Heart left ventricle (tissue), 16 donors: ENCODE measurements at regions not wholly inside any gene's neighbourhood (a gene's known extent, or its start where the extent isn't known, plus 50 kb on each side); places are given as distances from the start of the nearest gene placed in this dataset.
"Not testable (repeated sequence)": the region's sequence is repeated elsewhere in the genome, so short reads cannot be mapped to it uniquely, and the experiment has no call there.

ENCODE experiments used
- ATAC-seq, 4 donors: fragments of 200-7000 bp; cut with Tn5 transposase; one replicate each; pipeline ENCODE4 v1.9.1; 2020 to 2022; ENCODE audit warnings: moderate library complexity in 4 of 4, mild to moderate bottlenecking in 3 of 4, moderate number of reproducible peaks in 1 of 4
- DNase-seq, 5 donors: peaks; one replicate each; pipeline ENCODE4 v3.0.0-alpha.2; 2020
- H3K27ac ChIP-seq, 12 donors: fragments of 200-600 bp; sonication (generic) in 4 of 12; one replicate each; pipeline versions ENCODE4 v1.5.0 to v1.8.0; 2016 to 2022; ENCODE audit warnings: mild to moderate bottlenecking in 2 of 12
- H3K27me3 ChIP-seq, 9 donors: fragments of 200-600 bp; sonication (generic) in 2 of 9; one replicate each; pipeline versions ENCODE4 v1.5.1 to v1.8.0; 2016 to 2022; ENCODE audit warnings: mild to moderate bottlenecking in 3 of 9
- H3K36me3 ChIP-seq, 9 donors: fragments of 200-600 bp; sonication (generic) in 2 of 9; one replicate each; pipeline versions ENCODE4 v1.5.0 to v1.8.0; 2018 to 2022; ENCODE audit warnings: mild to moderate bottlenecking in 2 of 9
- H3K4me1 ChIP-seq, 12 donors: fragments of 200-600 bp; sonication (generic) in 4 of 12; one replicate each; pipeline versions ENCODE4 v1.5.0 to v1.8.0; 2016 to 2022; ENCODE audit warnings: mild to moderate bottlenecking in 3 of 12
- H3K4me3 ChIP-seq, 12 donors: fragments of 200-600 bp; sonication (generic) in 4 of 12; one replicate each; pipeline versions ENCODE4 v1.5.0 to v1.8.0; 2017 to 2022; ENCODE audit warnings: mild to moderate bottlenecking in 9 of 12, moderate library complexity in 4 of 12
- H3K9me3 ChIP-seq, 12 donors: fragments of 200-600 bp; sonication (generic) in 4 of 12; one replicate each; pipeline versions ENCODE4 v1.5.0 to v1.8.0; 2016 to 2022; ENCODE audit warnings: mild to moderate bottlenecking in 1 of 12
- CTCF ChIP-seq, 12 donors: fragments of 200-600 bp; sonication (generic) in 4 of 12; IDR thresholded peaks; one replicate each; pipeline versions ENCODE4 v1.5.0 to v1.8.0; 2018 to 2022; ENCODE audit warnings: antibody characterized with exemption in 12 of 12, mild to moderate bottlenecking in 5 of 12
- POLR2A ChIP-seq, 2 donors: fragments of 450-650 bp; IDR thresholded peaks; one replicate each; pipeline ENCODE4 v1.6.1; 2017; ENCODE audit warnings: antibody characterized with exemption in 2 of 2, mild to moderate bottlenecking in 2 of 2, moderate library complexity in 2 of 2
- WGBS, 4 donors: extraction: QIAGEN DNeasy Blood & Tissue Kit in 2 of 4; methylation state at CpG; one replicate each; pipeline versions ENCODE4 v1.1.5 to v1.1.7; 2013 to 2018; 5-methylcytosine and 5-hydroxymethylcytosine counted together
- intact Hi-C, 10 donors: fragments of 100-400 bp; cut with DNase I; formaldehyde crosslinking; loops; one replicate each; pipeline versions ENCODE4 v1.11.1 to v1.14.2; 2022
- donor health status: ischemic (EF 13 %, LVEDD 7.1; RV severe dilation, severe dysfunction).
- donor health status: healthy with polysubstance abuse.
- donor health status: DM: no; HTN: yes; CAD: no.
- donor health status: DM: no; HTN: no; CAD: no.
- donor health status: ischemic (EF 25% LVEDD 6.9; RV normal size, moderate dysfunction).
- donor health status: ischemic (EF 25% LVEDD 5.7; RV mildly dilated, moderate dysfunction).
- donor health status: healthy.
- donor health status: DM: yes; HTN: yes; CAD: no.
- donor health status: ischemic (EF 35%, LVEDD 5.7; RV mildly dilated, moderate dysfunction).
- donor health status: nonischemic (EF 11% LVEDD 7.7; RV severe dilation, severe dysfunction).
- donor health status: DM: yes; HTN: yes; CAD: no.
- donor health status: PGD.
- donor health status: ischemic (EF 29% LVEDD 5.4; RV normal size, mild dysfunction).
- donor health status: nonischemic (EF 23%, LVEDD 6.1; RV moderate dilation, normal function).

GRCh38 chr22:17302616-17303015 is 66.6 kb upstream of the CECR2 start:
- no peaks in the 10 kb centered on the region for H3K36me3 ChIP-seq
- ATAC-seq (no peak), DNase-seq (no peak)
- no peaks in the 10 kb centered on the region for H3K9me3 ChIP-seq
- intact Hi-C loops, result no loop called here
- no peaks in the 10 kb centered on the region for H3K4me1 ChIP-seq
- H3K27me3 ChIP-seq, result no peaks in the 10 kb centered on the region
- H3K27ac ChIP-seq, result no peak overlapping the region
- whole genome bisulfite sequencing, 4 donors, result 88 to 95% (median 92%) methylated on average over 1 of the region's 1 CpG
- TF ChIP-seq CTCF (IDR thresholded peaks at IDR 0.05) (no peak), POLR2A (IDR thresholded peaks at IDR 0.05) (no peak)
- H3K4me3 ChIP-seq, result no peak overlapping the region

- no peak for DNase-seq
- WGBS, 4 donors, result 73 to 81% (median 77%) methylated on average over 2 of the region's 2 CpGs
- no peak for ATAC-seq
- H3K27ac ChIP-seq, result no peak overlapping the region
- no peaks in the 10 kb centered on the region for H3K9me3 ChIP-seq
- no peaks in the 10 kb centered on the region for H3K4me1 ChIP-seq
- H3K27me3 ChIP-seq, result no peaks in the 10 kb centered on the region
- TF ChIP-seq POLR2A (IDR thresholded peaks at IDR 0.05), result no peak
- TF ChIP-seq CTCF (IDR thresholded peaks at IDR 0.05), result no peak
- intact Hi-C loops, result loop anchor here in 1 of 10 donors (2.0 kb wide), 1 partner anchor 14 kb away; no protein-coding TSS in a partner anchor
- no peaks in the 10 kb centered on the region for H3K36me3 ChIP-seq
- H3K4me3 ChIP-seq, result no peak overlapping the region
Measured at GRCh38 chr22:17300926-17301325, 68.3 kb upstream of the CECR2 start.

GRCh38 chr22:17298805-17299502 is 70.3 kb upstream of the CECR2 start:
- DNase-seq, H3K4me3 ChIP-seq, H3K4me1 ChIP-seq, ATAC-seq, H3K9me3 ChIP-seq, H3K27me3 ChIP-seq, H3K36me3 ChIP-seq, H3K27ac ChIP-seq: not testable (repeated sequence)
- WGBS, 4 donors, result 82 to 89% (median 86%) methylated on average over 7 of the region's 7 CpGs
- intact Hi-C loops, result loop anchor here in 2 of 10 donors (1.0 to 2.0 kb wide), 2 partner anchors 11 to 14 kb away; no protein-coding TSS in a partner anchor

GRCh38 chr22:17285656-17286055 is 66.4 kb upstream of the ADA2 start:
- H3K9me3 ChIP-seq, result no peaks in the 10 kb centered on the region
- H3K27ac ChIP-seq, result no peak overlapping the region
- H3K27me3 ChIP-seq, result peaks cover 0 to 9% (median 0%) of the 10 kb centered on the region in 9 donors
- H3K36me3 ChIP-seq, result no peaks in the 10 kb centered on the region
- WGBS, 4 donors, result 57 to 72% (median 70%) methylated on average over 3 of the region's 3 CpGs
- H3K4me1 ChIP-seq, result peaks cover 0 to 11% (median 0%) of the 10 kb centered on the region in 12 donors
- ATAC-seq, result no peak
- H3K4me3 ChIP-seq, result no peak overlapping the region
- intact Hi-C loops, result loop anchor here in 2 of 10 donors (2.0 kb wide), 2 partner anchors 13 to 15 kb away; no protein-coding TSS in a partner anchor
- TF ChIP-seq POLR2A (IDR thresholded peaks at IDR 0.05) (no peak), CTCF (IDR thresholded peaks at IDR 0.05) (no peak)
- no peak for DNase-seq
